ENCODE measurements at regions not wholly inside any gene's neighbourhood (a gene's known extent, or its start where the extent isn't known, plus 50 kb on each side); places are given as distances from the start of the nearest gene placed in this dataset.

GRCh38 chr1:73331726-73332125, 866.2 kb downstream of the LRRIQ3 start:
- TF ChIP-seq YY1 (IDR thresholded peaks at IDR 0.05; ENCODE audit: insufficient read depth, insufficient read length) (no peak), SUZ12 (IDR thresholded peaks at IDR 0.05; ENCODE audit: extremely low read depth, insufficient read depth, insufficient read length) (no peak)

Measured in NT2/D1 (cell line).